GM13976 (cell line): ENCODE measurements at regions not wholly inside any gene's neighbourhood (a gene's known extent, or its start where the extent isn't known, plus 50 kb on each side); places are given as distances from the start of the nearest gene placed in this dataset.

Experiments used
- DNase-seq: peaks from one replicate; pipeline ENCODE4 v3.0.0; 2012; ENCODE audit warnings: low spot score
- in situ Hi-C: fragments of 300-500 bp; cut with MboI; formaldehyde crosslinking; loops from one replicate; pipeline ENCODE4 v1.12.0; 2022; ENCODE audit warnings: low sequenced_read_pairs, mixed read lengths, inconsistent platforms; ENCODE audit not compliant: unreplicated experiment
- TF ChIP-seq, protein P1 (sequence below): IDR thresholded peaks from 2 replicates; pipeline ENCODE4 v1.5.1; 2012; ENCODE audit warnings: borderline replicate concordance, mild to moderate bottlenecking; ENCODE audit not compliant: insufficient read depth; ENCODE audit errors: extremely low read depth, missing control alignments, control extremely low read depth

DNA sequence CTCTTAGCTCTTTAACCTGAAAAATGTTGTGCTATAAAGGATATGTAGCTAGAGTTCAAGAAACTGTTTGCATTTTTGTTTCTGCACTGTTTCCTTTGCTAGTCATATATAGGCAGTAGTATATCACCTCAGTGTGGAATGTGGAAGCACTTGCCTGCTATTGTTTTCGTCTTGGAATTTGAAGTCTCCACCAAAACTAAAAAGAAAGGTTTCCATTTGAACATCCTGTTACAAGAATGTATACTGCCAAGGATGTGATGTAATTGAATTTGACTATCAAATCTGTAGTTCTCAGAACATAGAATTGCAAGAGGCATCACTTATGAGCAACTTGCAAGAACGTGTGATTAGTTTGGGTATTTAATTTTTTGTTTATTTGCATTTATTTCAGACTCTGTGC lies 51.1 kb upstream of the MEOX2 start:
- in situ Hi-C loops, result no loop called here
- no peak for DNase-seq

More for the DNA sequence above, 51.1 kb upstream of the MEOX2 start:
- TF ChIP-seq, protein P1, sequence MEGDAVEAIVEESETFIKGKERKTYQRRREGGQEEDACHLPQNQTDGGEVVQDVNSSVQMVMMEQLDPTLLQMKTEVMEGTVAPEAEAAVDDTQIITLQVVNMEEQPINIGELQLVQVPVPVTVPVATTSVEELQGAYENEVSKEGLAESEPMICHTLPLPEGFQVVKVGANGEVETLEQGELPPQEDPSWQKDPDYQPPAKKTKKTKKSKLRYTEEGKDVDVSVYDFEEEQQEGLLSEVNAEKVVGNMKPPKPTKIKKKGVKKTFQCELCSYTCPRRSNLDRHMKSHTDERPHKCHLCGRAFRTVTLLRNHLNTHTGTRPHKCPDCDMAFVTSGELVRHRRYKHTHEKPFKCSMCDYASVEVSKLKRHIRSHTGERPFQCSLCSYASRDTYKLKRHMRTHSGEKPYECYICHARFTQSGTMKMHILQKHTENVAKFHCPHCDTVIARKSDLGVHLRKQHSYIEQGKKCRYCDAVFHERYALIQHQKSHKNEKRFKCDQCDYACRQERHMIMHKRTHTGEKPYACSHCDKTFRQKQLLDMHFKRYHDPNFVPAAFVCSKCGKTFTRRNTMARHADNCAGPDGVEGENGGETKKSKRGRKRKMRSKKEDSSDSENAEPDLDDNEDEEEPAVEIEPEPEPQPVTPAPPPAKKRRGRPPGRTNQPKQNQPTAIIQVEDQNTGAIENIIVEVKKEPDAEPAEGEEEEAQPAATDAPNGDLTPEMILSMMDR, result no peak
